GM12878 (cell line): ENCODE measurements at regions not wholly inside any gene's neighbourhood (a gene's known extent, or its start where the extent isn't known, plus 50 kb on each side); places are given as distances from the start of the nearest gene placed in this dataset.

ENCODE experiments used
- ATAC-seq: fragments of 200-7000 bp; cut with Tn5 transposase; 3 replicates; pipeline ENCODE4 v1.9.1; 2020; ENCODE audit warnings: mild to moderate bottlenecking, moderate library complexity
- BruUV-seq: library from RNA; stranded (reverse); fragments of 400-500 nt; replicated peaks from 2 replicates; lab custom pipeline; 2021; lab: Mats Ljungman, UMichigan
- CTCF ChIA-PET: fragments of 300-600 bp; sonication (Branson Sonifier 250); formaldehyde crosslinking; extraction: SDS; loops from one replicate; lab custom pipeline; 2021; ENCODE audit warnings: inconsistent platforms; lab: Yijun Ruan, JAX
- POLR2A ChIA-PET: fragments of 350-600 bp; formaldehyde crosslinking; extraction: SDS; loops from one replicate; lab custom pipeline; 2021; ENCODE audit warnings: inconsistent platforms; lab: Charles Lee
- RAD21 ChIA-PET: fragments of 300-600 bp; sonication (Branson Sonifier 250); formaldehyde crosslinking; loops from one replicate; lab custom pipeline; 2023; ENCODE audit warnings: antibody characterized with exemption; ENCODE audit not compliant: unreplicated experiment; lab: Charles Lee
- SMC1A ChIA-PET: fragments of 300-600 bp; sonication (Branson Sonifier 250); formaldehyde crosslinking; loops from one replicate; lab custom pipeline; 2023; ENCODE audit not compliant: unreplicated experiment, uncharacterized antibody; lab: Charles Lee
- DNase-seq: peaks from one replicate; pipeline ENCODE4 v3.0.0-alpha.2; 2011; ENCODE audit warnings: low read depth, low spot score
- FAIRE-seq: peaks from 3 replicates; lab custom pipeline; 2011; peaks lifted over from hg19 to GRCh38; lab: Jason Lieb, UNC
- H2AFZ ChIP-seq: 2 replicates; pipeline ENCODE4 v1.6.0; 2011; ENCODE audit warnings: low read depth, low read length, control low read depth; ENCODE audit not compliant: control insufficient read depth
- H3K27ac ChIP-seq: 2 replicates; pipeline ENCODE4 v1.5.1; 2011; ENCODE audit warnings: control low read depth; ENCODE audit not compliant: control insufficient read depth, insufficient read depth
- H3K27me3 ChIP-seq, 2 experiments: replicated peaks in 1 of 2; 2 replicates each; pipeline versions ENCODE4 v1.6.0 to v1.6.1; 2011; ENCODE audit warnings: low read length in 1 of 2; ENCODE audit not compliant: control insufficient read depth in 2 of 2, insufficient read depth in 2 of 2
- H3K36me3 ChIP-seq, 2 experiments: 2 replicates each; pipeline ENCODE4 v1.5.1; 2011; ENCODE audit warnings: low read length in 1 of 2; ENCODE audit not compliant: control insufficient read depth in 2 of 2, insufficient read depth in 2 of 2
- H3K4me1 ChIP-seq: 2 replicates; pipeline ENCODE4 v1.6.1; 2011; ENCODE audit warnings: mild to moderate bottlenecking, low read length, moderate library complexity, mixed read lengths; ENCODE audit not compliant: control insufficient read depth, insufficient read depth
- H3K4me2 ChIP-seq: 2 replicates; pipeline ENCODE4 v1.6.0; 2011; ENCODE audit warnings: control low read depth; ENCODE audit not compliant: control insufficient read depth, insufficient read depth
- H3K4me3 ChIP-seq: fragments of 200-600 bp; sonication (generic); 2 replicates; pipeline ENCODE4 v1.5.1; 2016
- H3K79me2 ChIP-seq: 2 replicates; pipeline ENCODE4 v1.6.0; 2011; ENCODE audit warnings: low read length; ENCODE audit not compliant: control insufficient read depth, insufficient read depth
- H3K9ac ChIP-seq: 2 replicates; pipeline ENCODE4 v1.8.0; 2011; ENCODE audit warnings: low read length, control low read depth, mixed read lengths; ENCODE audit not compliant: control insufficient read depth, insufficient read depth
- H3K9me3 ChIP-seq: replicated peaks from 3 replicates; pipeline ENCODE4 v1.5.1; 2011; ENCODE audit warnings: mild to moderate bottlenecking, low read length; ENCODE audit not compliant: control insufficient read depth, insufficient read depth
- H4K20me1 ChIP-seq: 2 replicates; pipeline ENCODE4 v1.6.0; 2011; ENCODE audit not compliant: control insufficient read depth, insufficient read depth
- CBFB ChIP-seq: IDR thresholded peaks from 2 replicates; pipeline ENCODE4 v1.6.1; 2016; ENCODE audit warnings: antibody characterized with exemption, low read depth
- CREB1 ChIP-seq: IDR thresholded peaks from 2 replicates; pipeline ENCODE4 v1.6.1; 2012; ENCODE audit warnings: low read depth, mild to moderate bottlenecking, inconsistent platforms
- EP300 ChIP-seq, 2 experiments: fragments of 150-350 bp in 1 of 2; IDR thresholded peaks; 2 replicates each; pipeline ENCODE4 v1.6.1; 2011 to 2012; ENCODE audit warnings: low read depth in 2 of 2, low read length in 2 of 2, borderline replicate concordance in 1 of 2, improper control_type of control experiment in 1 of 2, inconsistent platforms in 1 of 2; ENCODE audit not compliant: control insufficient read depth in 1 of 2
- MLLT1 ChIP-seq: fragments of 450-650 bp; IDR thresholded peaks from 2 replicates; pipeline ENCODE4 v1.6.1; 2016; ENCODE audit warnings: mild to moderate bottlenecking
- PRDM15 ChIP-seq: fragments of 450-650 bp; formaldehyde crosslinking; IDR thresholded peaks from 2 replicates; pipeline ENCODE4 v1.4.0; 2020; ENCODE audit warnings: mild to moderate bottlenecking, moderate library complexity
- REST ChIP-seq: IDR thresholded peaks from 2 replicates; pipeline ENCODE4 v1.6.1; 2012; ENCODE audit warnings: mild to moderate bottlenecking, low read depth, low read length
- ZBTB4 ChIP-seq: fragments of 450-650 bp; formaldehyde crosslinking; IDR thresholded peaks from 2 replicates; pipeline ENCODE4 v1.4.0; 2022; ENCODE audit warnings: mild to moderate bottlenecking, moderate library complexity
- in situ Hi-C: fragments of 300-500 bp; cut with MboI; formaldehyde crosslinking; loops from 9 replicates; pipeline ENCODE4 v1.14.3; 2018; ENCODE audit warnings: mixed read lengths
- intact Hi-C: fragments of 100-400 bp; cut with micrococcal nuclease; formaldehyde crosslinking; loops from one replicate; pipeline ENCODE4 v1.14.2; 2022; ENCODE audit not compliant: unreplicated experiment

GRCh38 chr4:99735822-99736221, 78.2 kb upstream of the C4orf54 start:
- no peak for ATAC-seq
- BruUV-seq, result no TSS peak
- Histone ChIP-seq H3K9me3 (no peaks in the 10 kb centered on the region), H3K79me2 (no peaks in the 10 kb centered on the region), H3K27me3 (no peaks in the 10 kb centered on the region), H4K20me1 (no peaks in the 10 kb centered on the region), H3K4me3 (no peak overlapping the region), H2AFZ (no peak overlapping the region), H3K27ac (no peak overlapping the region), H3K4me2 (no peak overlapping the region), H3K4me1 (no peaks in the 10 kb centered on the region), H3K36me3 (no peaks in the 10 kb centered on the region), H3K9ac (no peak overlapping the region)
- intact Hi-C loops (no loop called here), in situ Hi-C loops (no loop called here)
- FAIRE-seq, result no peak
- CTCF ChIA-PET, result no interaction called here
- POLR2A ChIA-PET, result no interaction called here
- RAD21 ChIA-PET, result no interaction called here
- DNase-seq, result no peak
- TF ChIP-seq ZBTB4 (no peak), REST (no peak), CBFB (no peak), CREB1 (no peak), PRDM15 (CRISPR knock-in tag) (no peak), EP300 (IDR thresholded peaks at IDR 0.05; ENCODE audit: borderline replicate concordance in 1 of 2, control insufficient read depth in 1 of 2, low read depth in 2 of 2, low read length in 2 of 2) (no peak), MLLT1 (no peak)
- SMC1A ChIA-PET, result interaction anchor here (1.0 kb wide), 1 partner anchor 10 kb away, joined by 3 read pairs; no protein-coding TSS in a partner anchor
